H1 (cell line): ENCODE measurements at regions not wholly inside any gene's neighbourhood (a gene's known extent, or its start where the extent isn't known, plus 50 kb on each side); places are given as distances from the start of the nearest gene placed in this dataset.

Source experiments
- CTCF ChIA-PET: fragments of 300-600 bp; sonication (Branson Sonifier 250); formaldehyde crosslinking; loops from one replicate; lab custom pipeline; 2021; ENCODE audit not compliant: partially characterized antibody; lab: Charles Lee
- POLR2A ChIA-PET: fragments of 300-600 bp; sonication (Branson Sonifier 250); formaldehyde crosslinking; loops from one replicate; lab custom pipeline; 2021; ENCODE audit warnings: inconsistent platforms; ENCODE audit not compliant: partially characterized antibody; lab: Charles Lee
- DNase-seq, 2 experiments: peaks; one replicate each; pipeline versions ENCODE4 v3.0.0 to v3.0.0-alpha.2; 2010 to 2022; ENCODE audit warnings: low spot score in 2 of 2, low read depth in 1 of 2, mixed read lengths in 1 of 2
- FAIRE-seq: peaks from 2 replicates; lab custom pipeline; 2011; peaks lifted over from hg19 to GRCh38; lab: Jason Lieb, UNC
- H2AFZ ChIP-seq: 2 replicates; pipeline ENCODE4 v1.8.1; 2012; ENCODE audit warnings: low read length, inconsistent platforms
- H2AK5ac ChIP-seq: 2 replicates; pipeline ENCODE4 v1.6.1; 2013; ENCODE audit warnings: low read depth, low read length
- H2BK120ac ChIP-seq: replicated peaks from 2 replicates; pipeline ENCODE3; 2013; ENCODE audit warnings: low read depth, low read length, inconsistent platforms
- H2BK12ac ChIP-seq: 2 replicates; pipeline ENCODE4 v1.6.1; 2013; ENCODE audit warnings: low read depth, low read length
- H2BK15ac ChIP-seq: 2 replicates; pipeline ENCODE4 v1.6.1; 2013; ENCODE audit warnings: low read length
- H2BK20ac ChIP-seq: 2 replicates; pipeline ENCODE4 v1.6.1; 2013; ENCODE audit warnings: low read length
- H2BK5ac ChIP-seq: 2 replicates; pipeline ENCODE4 v1.6.1; 2013; ENCODE audit warnings: low read depth, low read length
- H3K14ac ChIP-seq: 2 replicates; pipeline ENCODE4 v1.6.1; 2013; ENCODE audit warnings: inconsistent platforms; ENCODE audit not compliant: insufficient read length
- H3K18ac ChIP-seq: 2 replicates; pipeline ENCODE4 v1.6.1; 2013; ENCODE audit warnings: low read length; ENCODE audit errors: extremely low read depth
- H3K23ac ChIP-seq: 2 replicates; pipeline ENCODE4 v1.6.1; 2013; ENCODE audit warnings: inconsistent platforms; ENCODE audit not compliant: insufficient read length
- H3K23me2 ChIP-seq: 2 replicates; pipeline ENCODE4 v1.6.1; 2013; ENCODE audit warnings: low read depth, low read length
- H3K27ac ChIP-seq: 2 replicates; pipeline ENCODE4 v1.6.1; 2011; ENCODE audit warnings: low read depth, low read length, inconsistent platforms
- H3K27me3 ChIP-seq, 4 experiments: replicated peaks in 1 of 4; 1 replicate in 1 of 4; 2 replicates in 3 of 4; pipeline versions ENCODE4 v1.6.1 to v1.8.1; 2011 to 2013; ENCODE audit warnings: low read length in 3 of 4, mild to moderate bottlenecking in 3 of 4, inconsistent platforms in 2 of 4, mixed read lengths in 2 of 4, moderate library complexity in 1 of 4; ENCODE audit not compliant: control insufficient read depth in 3 of 4, insufficient read depth in 3 of 4; ENCODE audit errors: extremely low read depth in 1 of 4
- H3K36me3 ChIP-seq, 4 experiments: 2 replicates each; pipeline versions ENCODE4 v1.6.1 to v1.8.1; 2011 to 2013; ENCODE audit warnings: mild to moderate bottlenecking in 4 of 4, low read length in 3 of 4, moderate library complexity in 2 of 4, control low read depth in 1 of 4, inconsistent platforms in 1 of 4; ENCODE audit not compliant: insufficient read depth in 4 of 4, control insufficient read depth in 2 of 4
- H3K4ac ChIP-seq: replicated peaks from 2 replicates; pipeline ENCODE3; 2013; ENCODE audit warnings: low read length, low read depth, mixed read lengths, inconsistent platforms; ENCODE audit not compliant: insufficient read length
- H3K4me1 ChIP-seq, 4 experiments: replicated peaks in 1 of 4; 1 replicate in 1 of 4; 2 replicates in 3 of 4; pipeline versions ENCODE4 v1.6.1 to v1.8.1; 2011 to 2013; ENCODE audit warnings: low read length in 3 of 4, inconsistent platforms in 2 of 4, mixed read lengths in 1 of 4; ENCODE audit not compliant: insufficient read depth in 4 of 4, control insufficient read depth in 3 of 4
- H3K4me2 ChIP-seq, 2 experiments: 2 replicates each; pipeline versions ENCODE4 v1.6.1 to v1.8.1; 2011 to 2013; ENCODE audit warnings: low read depth in 2 of 2, low read length in 2 of 2, control low read depth in 1 of 2, inconsistent platforms in 1 of 2, mild to moderate bottlenecking in 1 of 2; ENCODE audit not compliant: insufficient read depth in 1 of 2
- H3K4me3 ChIP-seq, 4 experiments: fragments of 200-600, 300-600 bp in 1 of 4; sonication (generic), shearing (Covaris generic), sonication (Bioruptor Twin) in 1 of 4; 2 replicates each; pipeline versions ENCODE4 v1.5.1 to v1.8.1; 2011 to 2016; ENCODE audit warnings: low read length in 4 of 4, low read depth in 3 of 4, control low read depth in 2 of 4, inconsistent platforms in 2 of 4, mild to moderate bottlenecking in 2 of 4, mixed read lengths in 1 of 4, moderate library complexity in 1 of 4; ENCODE audit not compliant: insufficient read depth in 2 of 4; ENCODE audit errors: extremely low read depth in 1 of 4
- H3K56ac ChIP-seq: replicated peaks from 2 replicates; pipeline ENCODE3; 2013; ENCODE audit warnings: low read depth, mild to moderate bottlenecking, mixed read lengths, low read length, inconsistent platforms; ENCODE audit not compliant: insufficient read length
- H3K79me1 ChIP-seq: 2 replicates; pipeline ENCODE4 v1.6.1; 2013; ENCODE audit warnings: low read depth, low read length, control low read depth
- H3K79me2 ChIP-seq, 2 experiments: 2 replicates each; pipeline versions ENCODE4 v1.6.1 to v1.8.1; 2012 to 2013; ENCODE audit warnings: low read length in 2 of 2, mild to moderate bottlenecking in 2 of 2, inconsistent platforms in 1 of 2; ENCODE audit not compliant: insufficient read depth in 2 of 2, control insufficient read depth in 1 of 2
- H3K9ac ChIP-seq, 4 experiments: replicated peaks in 1 of 4; 1 replicate in 1 of 4; 2 replicates in 3 of 4; pipeline versions ENCODE4 v1.6.1 to v1.8.1; 2011 to 2013; ENCODE audit warnings: low read depth in 3 of 4, low read length in 3 of 4, control low read depth in 2 of 4, mild to moderate bottlenecking in 2 of 4, moderate library complexity in 2 of 4, inconsistent platforms in 1 of 4; ENCODE audit errors: extremely low read depth in 1 of 4
- H3K9me3 ChIP-seq, 2 experiments: 2 replicates each; pipeline versions ENCODE4 v1.6.1 to v1.8.1; 2012 to 2013; ENCODE audit warnings: mild to moderate bottlenecking in 2 of 2, moderate library complexity in 2 of 2, control low read depth in 1 of 2, inconsistent platforms in 1 of 2, low read depth in 1 of 2, low read length in 1 of 2, mixed read lengths in 1 of 2; ENCODE audit not compliant: insufficient read depth in 2 of 2
- H4K20me1 ChIP-seq, 2 experiments: replicated peaks in 1 of 2; 2 replicates each; pipeline versions ENCODE3 to v1.8.1; 2011 to 2013; ENCODE audit warnings: inconsistent platforms in 2 of 2, low read length in 2 of 2, mild to moderate bottlenecking in 1 of 2; ENCODE audit not compliant: insufficient read depth in 2 of 2, control insufficient read depth in 1 of 2
- H4K5ac ChIP-seq: 2 replicates; pipeline ENCODE4 v1.6.1; 2013; ENCODE audit warnings: low read length, low read depth, mixed read lengths, inconsistent platforms; ENCODE audit not compliant: insufficient read length
- H4K8ac ChIP-seq: 2 replicates; pipeline ENCODE4 v1.8.0; 2013; ENCODE audit warnings: mild to moderate bottlenecking, moderate library complexity, low read length, inconsistent platforms; ENCODE audit not compliant: insufficient read depth; ENCODE audit errors: extremely low read depth
- H4K91ac ChIP-seq: replicated peaks from 2 replicates; pipeline ENCODE3; 2013; ENCODE audit warnings: low read length, mixed read lengths, inconsistent platforms; ENCODE audit not compliant: insufficient read length
- HDAC2 ChIP-seq, 2 experiments: fragments of 300-600 bp in 1 of 2; sonication (generic) in 1 of 2; IDR thresholded peaks; 2 replicates each; pipeline ENCODE4 v1.6.1; 2011 to 2012; ENCODE audit warnings: low read depth in 2 of 2, low read length in 2 of 2, mild to moderate bottlenecking in 2 of 2, moderate library complexity in 2 of 2, borderline replicate concordance in 1 of 2, inconsistent platforms in 1 of 2
- JUND ChIP-seq: IDR thresholded peaks from 2 replicates; pipeline ENCODE4 v1.6.1; 2011; ENCODE audit warnings: mild to moderate bottlenecking, improper control_type of control experiment, low read length
- RBBP5 ChIP-seq: IDR thresholded peaks from 2 replicates; pipeline ENCODE4 v1.7.1; 2012; ENCODE audit warnings: low read depth, mild to moderate bottlenecking, inconsistent platforms, low read length, moderate library complexity, borderline replicate concordance
- RFX5 ChIP-seq: IDR thresholded peaks from 2 replicates; pipeline ENCODE4 v1.6.1; 2011; ENCODE audit warnings: low read depth, low read length, improper control_type of control experiment, borderline replicate concordance
- SP4 ChIP-seq: IDR thresholded peaks from 2 replicates; pipeline ENCODE4 v1.6.1; 2012; ENCODE audit warnings: low read length, inconsistent platforms
- SUZ12 ChIP-seq: fragments of 200-600 bp; sonication (generic); IDR thresholded peaks from 2 replicates; pipeline ENCODE4 v1.6.1; 2012; ENCODE audit warnings: mild to moderate bottlenecking, inconsistent platforms, low read length, moderate library complexity, mixed read lengths
- TAF7 ChIP-seq: optimal IDR thresholded peaks from 2 replicates; pipeline ENCODE3; 2011; ENCODE audit warnings: low read depth, mild to moderate bottlenecking, inconsistent platforms, low read length, moderate library complexity, borderline replicate concordance
- WGBS, 2 experiments: shearing (Covaris generic) in 1 of 2; methylation state at CpG; one replicate each; pipeline versions ENCODE4 v1.1.6 to v1.1.7; 2013 to 2015; ENCODE audit warnings: low lambda C conversion rate in 2 of 2, mixed read lengths in 2 of 2, inconsistent platforms in 1 of 2, low coverage in 1 of 2, missing lambda C conversion rate in 1 of 2; ENCODE audit not compliant: insufficient replicate concordance in 2 of 2, insufficient coverage in 1 of 2, insufficient read length in 1 of 2; ENCODE audit errors: extremely low coverage in 1 of 2, missing lambda C conversion rate in 1 of 2; 5-methylcytosine and 5-hydroxymethylcytosine counted together

DNA sequence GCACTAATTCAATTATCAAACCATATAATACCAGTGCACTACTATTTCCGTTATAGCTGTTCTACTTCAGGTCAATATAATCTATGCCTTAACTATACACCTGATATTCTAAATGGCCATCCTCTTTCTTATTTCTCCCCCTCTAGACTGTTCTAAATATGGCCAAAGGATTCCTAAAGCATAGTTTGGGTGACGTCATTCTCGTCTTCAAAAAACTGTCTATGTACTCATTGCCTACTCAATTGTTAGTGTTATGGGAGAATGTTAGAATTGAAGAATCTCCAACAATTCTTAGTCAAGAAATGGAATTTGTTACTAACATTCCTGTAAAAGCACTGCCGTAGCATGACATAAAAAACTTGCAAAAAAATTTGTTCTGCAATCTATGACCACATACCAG is 431.1 kb upstream of the ANO3 start:
- Histone ChIP-seq H2BK15ac (no peak overlapping the region), H4K8ac (no peak overlapping the region), H3K56ac (no peak overlapping the region), H4K5ac (no peak overlapping the region), H3K4me1 (no peaks in the 10 kb centered on the region), H3K18ac (no peak overlapping the region), H3K23me2 (no peaks in the 10 kb centered on the region), H4K20me1 (no peaks in the 10 kb centered on the region), H3K27me3 (no peaks in the 10 kb centered on the region; a peak in 1 of 7 replicates), H2BK12ac (no peak overlapping the region), H3K4me2 (no peak overlapping the region), H3K14ac (no peak overlapping the region), H3K4me3 (no peak overlapping the region), H3K79me2 (no peaks in the 10 kb centered on the region), H3K4ac (no peak overlapping the region), H3K27ac (no peak overlapping the region), H3K79me1 (no peaks in the 10 kb centered on the region), H3K9ac (no peak overlapping the region), H2BK20ac (no peak overlapping the region), H3K9me3 (no peaks in the 10 kb centered on the region), H2BK5ac (no peak overlapping the region), H4K91ac (no peak overlapping the region), H2AK5ac (no peak overlapping the region), H3K23ac (no peak overlapping the region), H2AFZ (no peak overlapping the region), H3K36me3 (no peaks in the 10 kb centered on the region), H2BK120ac (no peak overlapping the region)
- ChIA-PET CTCF (no interaction called here), POLR2A (no interaction called here)
- DNase-seq: no peak
- FAIRE-seq: no peak
- no peak for TF ChIP-seq SUZ12
- TF ChIP-seq RBBP5: no peak
- TF ChIP-seq JUND: no peak
- no peak for TF ChIP-seq SP4
- TF ChIP-seq HDAC2 (IDR thresholded peaks at IDR 0.05; ENCODE audit: borderline replicate concordance in 1 of 2, low read depth in 2 of 2, low read length in 2 of 2): no peak
- TF ChIP-seq RFX5: no peak
- TF ChIP-seq TAF7: no peak
- 95% methylated on average over 4 of the region's 4 CpGs; no CpG with 5 or more reads in 1 of the 2 experiments for WGBS, 2 experiments
